ENCODE measurements at regions not wholly inside any gene's neighbourhood (a gene's known extent, or its start where the extent isn't known, plus 50 kb on each side); places are given as distances from the start of the nearest gene placed in this dataset.

- H3K36me3 Mint-ChIP-seq = peaks cover 17% of the 10 kb centered on the region
- H3K27me3 Mint-ChIP-seq (ENCODE audit: low read depth) = peaks cover 39% of the 10 kb centered on the region
- TF ChIP-seq E2F4 (CRISPR knock-in tag; IDR thresholded peaks at IDR 0.05; ENCODE audit: borderline replicate concordance, low read depth) = no peak
- TF ChIP-seq ZSCAN18 (CRISPR knock-in tag; IDR thresholded peaks at IDR 0.05) = no peak
- no peak for TF ChIP-seq ZNF425 (CRISPR knock-in tag; conservative IDR thresholded peaks at IDR 0.05)
- no peak for TF ChIP-seq GRHL2 (CRISPR knock-in tag; IDR thresholded peaks at IDR 0.05; ENCODE audit: insufficient replicate concordance, severe bottlenecking)
- no peak for TF ChIP-seq ELF4 (CRISPR knock-in tag; IDR thresholded peaks at IDR 0.05; ENCODE audit: low read depth)
- TF ChIP-seq PREB (CRISPR knock-in tag; IDR thresholded peaks at IDR 0.05; ENCODE audit: borderline replicate concordance) = no peak
- TF ChIP-seq SP1 (CRISPR knock-in tag; conservative IDR thresholded peaks at IDR 0.05) = no peak
- no peak for TF ChIP-seq TEAD1 (CRISPR knock-in tag; IDR thresholded peaks at IDR 0.05)
- no peak for TF ChIP-seq HMGA2 (CRISPR knock-in tag; IDR thresholded peaks at IDR 0.05)
- ChIA-PET CTCF (no interaction called here), POLR2A (no interaction called here)
- DNase-seq (ENCODE audit: low spot score) = no peak
- peaks cover 17% of the 10 kb centered on the region for H3K9me3 Mint-ChIP-seq
- H3K27ac Mint-ChIP-seq = no peak overlapping the region
- no peak for ATAC-seq
- no peak overlapping the region for H3K4me3 Mint-ChIP-seq
- H3K4me1 Mint-ChIP-seq = no peaks in the 10 kb centered on the region
These were observed 295.7 kb downstream of the SIPA1L2 start for GRCh38 chr1:232334246-232334645.

GRCh38 chr1:232333419-232333767 is 296.5 kb downstream of the SIPA1L2 start:
- CTCF ChIA-PET = no interaction called here
- H3K4me3 Mint-ChIP-seq = no peak overlapping the region
- POLR2A ChIA-PET = no interaction called here
- TF ChIP-seq NR3C1 (CRISPR knock-in tag; conservative IDR thresholded peaks at IDR 0.05; ENCODE audit: low read depth) = no peak
- TF ChIP-seq E2F1 (CRISPR knock-in tag; IDR thresholded peaks at IDR 0.05) = no peak
- no peak for TF ChIP-seq ZNF121 (CRISPR knock-in tag; IDR thresholded peaks at IDR 0.05)
- no peak for TF ChIP-seq TCF7 (CRISPR knock-in tag; IDR thresholded peaks at IDR 0.05; ENCODE audit: low read depth)
- TF ChIP-seq USF1 (CRISPR knock-in tag; IDR thresholded peaks at IDR 0.05) = no peak
- no peak for TF ChIP-seq ATF6 (CRISPR knock-in tag; IDR thresholded peaks at IDR 0.05)
- TF ChIP-seq ZSCAN18 (CRISPR knock-in tag; IDR thresholded peaks at IDR 0.05) = no peak
- no peak for TF ChIP-seq ARID4B (CRISPR knock-in tag; IDR thresholded peaks at IDR 0.05; ENCODE audit: borderline replicate concordance)

More at GRCh38 chr1:232333419-232333767, 296.5 kb downstream of the SIPA1L2 start:
- no peak overlapping the region for H3K27ac Mint-ChIP-seq
- DNase-seq (ENCODE audit: low spot score) (no peak), ATAC-seq (no peak)
- H3K27me3 Mint-ChIP-seq (ENCODE audit: low read depth) = peaks cover 33% of the 10 kb centered on the region
- H3K4me1 Mint-ChIP-seq = no peaks in the 10 kb centered on the region
- peaks cover 17% of the 10 kb centered on the region for H3K9me3 Mint-ChIP-seq
- H3K36me3 Mint-ChIP-seq = peaks cover 17% of the 10 kb centered on the region
